NOMO-1 treated with DMSO at 0.1 percent for 48 hours (cell line): ENCODE measurements at regions not wholly inside any gene's neighbourhood (a gene's known extent, or its start where the extent isn't known, plus 50 kb on each side); places are given as distances from the start of the nearest gene placed in this dataset.
"Not testable (repeated sequence)": the region's sequence is repeated elsewhere in the genome, so short reads cannot be mapped to it uniquely, and the experiment has no call there.

Experiments used
- DNase-seq: peaks from one replicate; lab custom pipeline; 2025; ENCODE audit not compliant: unreplicated experiment; lab: John Stamatoyannopoulos, UW

- DNase-seq = no peak
Measured at GRCh38 chr3:168802766-168803165, 707.0 kb upstream of the GOLIM4 start.

DNA sequence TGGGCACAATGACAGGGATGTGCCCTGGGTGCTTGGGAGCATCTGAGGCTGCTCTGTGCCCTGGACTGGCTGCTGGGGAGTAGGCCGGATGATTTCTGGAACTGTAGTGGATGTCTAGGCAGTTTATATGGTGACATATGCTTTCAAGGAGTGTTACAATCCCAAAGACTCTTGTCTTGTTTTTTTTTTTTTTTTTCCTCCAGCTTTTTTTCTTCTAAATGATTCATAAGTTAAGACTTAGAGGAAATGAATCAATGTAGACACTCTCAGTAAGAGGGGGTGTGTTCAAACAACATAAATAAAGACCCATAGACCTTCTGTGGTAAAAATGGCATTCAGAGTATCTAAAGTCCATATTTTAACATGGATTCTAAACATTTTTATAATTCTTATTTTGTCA, 706.1 kb upstream of the GOLIM4 start:
- DNase-seq = no peak

DNA sequence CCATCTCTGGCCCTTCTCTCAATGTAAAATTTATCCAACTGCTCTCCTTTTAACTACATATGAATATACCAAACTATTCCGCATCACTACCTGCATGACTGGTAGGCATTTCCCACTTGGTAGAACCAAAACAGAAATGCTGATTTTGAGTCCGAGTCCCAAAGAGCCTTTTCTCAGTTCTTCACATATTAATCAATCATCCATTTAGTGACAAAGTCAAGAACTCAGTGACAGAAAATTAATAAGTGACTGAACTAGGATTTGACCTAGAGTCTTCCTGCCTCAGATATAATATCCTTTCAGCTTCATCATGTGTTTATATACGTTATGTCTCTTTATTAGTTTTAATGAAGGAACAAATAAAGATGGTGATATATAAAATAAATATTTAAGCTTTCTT, 700.6 kb upstream of the GOLIM4 start:
- no peak for DNase-seq

GRCh38 chr3:168794427-168794826, 698.7 kb upstream of the GOLIM4 start:
- no peak for DNase-seq

DNA sequence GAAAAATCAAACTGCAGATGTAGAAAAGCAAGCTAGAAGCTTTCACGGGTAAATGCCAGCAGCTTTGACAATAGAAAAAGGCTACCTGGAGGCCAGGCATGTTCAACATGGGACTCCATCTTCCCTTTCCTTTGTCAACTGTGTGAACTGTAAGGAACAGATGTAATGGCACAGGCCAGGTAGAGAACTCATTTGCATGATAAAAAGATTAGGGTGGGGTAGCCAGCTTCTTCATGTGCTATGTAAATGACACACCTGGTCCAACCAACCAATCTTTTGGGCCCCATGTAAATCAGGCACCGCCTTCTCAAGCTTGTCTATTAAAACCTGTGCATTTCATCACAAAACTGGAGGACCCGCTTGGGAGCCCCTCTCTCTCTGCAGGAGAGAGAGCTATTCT, 686.5 kb upstream of the GOLIM4 start:
- no peak for DNase-seq

- not testable (repeated sequence) for DNase-seq
Measured at GRCh38 chr3:168779970-168780645, 684.4 kb upstream of the GOLIM4 start.

DNA sequence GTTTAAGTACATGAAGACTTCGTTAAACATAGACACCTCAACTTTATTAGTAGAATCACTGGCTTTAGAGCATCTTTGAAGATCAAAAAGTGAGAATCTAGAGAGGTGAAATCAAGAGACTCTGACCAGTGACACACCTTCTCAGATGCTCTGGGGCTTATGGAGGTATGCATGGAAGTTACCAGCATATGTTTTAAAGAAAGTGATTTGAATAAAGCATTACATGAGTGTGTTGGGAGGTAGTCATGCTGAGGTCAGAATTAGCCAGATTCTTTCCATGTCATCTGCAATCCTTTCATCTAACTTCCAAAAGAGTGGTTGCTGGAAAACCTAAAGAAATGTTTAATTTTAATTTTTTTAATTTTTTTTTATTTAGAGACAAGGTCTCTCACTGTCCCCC, 658.0 kb upstream of the GOLIM4 start:
- no peak for DNase-seq

DNA sequence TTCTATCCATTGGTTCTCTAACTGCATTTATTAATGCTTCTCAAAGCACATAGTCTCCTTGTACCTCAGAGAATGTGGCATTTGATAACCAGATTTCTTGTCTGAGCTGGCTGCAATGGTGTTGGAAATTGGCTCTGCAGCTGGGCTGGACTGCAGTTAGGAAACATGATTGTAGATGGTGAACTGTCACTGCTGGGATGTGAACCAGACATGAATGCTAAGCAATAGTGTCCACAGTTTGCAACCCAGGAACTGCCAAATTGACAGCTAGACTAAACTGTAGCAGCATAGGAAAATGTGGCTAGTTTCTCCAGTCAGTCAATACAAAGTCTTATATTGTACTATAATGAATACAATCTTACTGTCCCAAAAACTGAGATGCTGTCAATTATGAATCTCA, 656.6 kb upstream of the GOLIM4 start:
- DNase-seq = no peak

DNA sequence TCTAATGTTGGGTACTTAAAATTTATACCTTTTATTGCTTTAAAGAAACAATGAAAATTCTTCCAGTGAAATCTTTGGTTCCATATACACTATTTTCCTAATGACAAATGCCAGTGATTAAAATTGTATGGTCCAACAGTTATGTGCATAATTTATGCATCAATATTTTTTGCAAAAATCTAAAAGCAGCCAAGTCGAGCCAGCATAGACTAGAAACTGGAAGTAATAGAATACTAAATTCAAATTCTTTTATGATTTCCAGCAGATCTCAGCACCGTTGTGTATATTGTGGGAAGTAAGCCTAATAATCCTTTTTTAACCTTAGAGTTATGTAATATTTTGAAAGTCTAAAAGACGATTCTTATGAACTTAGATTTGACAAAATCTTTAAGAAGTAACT, 652.0 kb upstream of the GOLIM4 start:
- DNase-seq = no peak

- DNase-seq = no peak
Measured at GRCh38 chr3:168738527-168739325, 643.0 kb upstream of the GOLIM4 start.

GRCh38 chr3:168736202-168736601, 640.5 kb upstream of the GOLIM4 start:
- DNase-seq = no peak

GRCh38 chr3:168730073-168730472, 634.3 kb upstream of the GOLIM4 start:
- DNase-seq = no peak

GRCh38 chr3:168722091-168722490, 626.4 kb upstream of the GOLIM4 start:
- DNase-seq = no peak

- DNase-seq = no peak
Measured at GRCh38 chr3:168714609-168715240, 619.0 kb upstream of the GOLIM4 start.

DNA sequence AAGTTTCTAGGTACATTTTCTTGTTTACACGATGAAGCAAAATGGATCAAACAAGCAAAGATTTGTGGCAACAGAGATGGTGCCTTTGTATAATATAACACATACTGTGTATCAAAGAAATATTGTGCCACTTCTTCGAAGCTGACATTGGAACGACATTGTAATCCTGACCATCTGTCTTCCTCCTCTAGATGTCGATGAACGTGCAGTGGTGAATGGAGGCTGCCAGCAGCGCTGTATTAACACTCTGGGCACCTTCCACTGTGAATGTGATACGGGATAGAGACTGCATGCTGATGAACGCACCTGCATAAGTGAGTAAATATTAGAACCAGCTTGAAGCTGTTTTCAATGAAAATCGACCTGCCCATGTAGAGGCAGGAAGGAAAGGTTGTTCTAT, 613.3 kb upstream of the GOLIM4 start:
- DNase-seq = no peak

DNA sequence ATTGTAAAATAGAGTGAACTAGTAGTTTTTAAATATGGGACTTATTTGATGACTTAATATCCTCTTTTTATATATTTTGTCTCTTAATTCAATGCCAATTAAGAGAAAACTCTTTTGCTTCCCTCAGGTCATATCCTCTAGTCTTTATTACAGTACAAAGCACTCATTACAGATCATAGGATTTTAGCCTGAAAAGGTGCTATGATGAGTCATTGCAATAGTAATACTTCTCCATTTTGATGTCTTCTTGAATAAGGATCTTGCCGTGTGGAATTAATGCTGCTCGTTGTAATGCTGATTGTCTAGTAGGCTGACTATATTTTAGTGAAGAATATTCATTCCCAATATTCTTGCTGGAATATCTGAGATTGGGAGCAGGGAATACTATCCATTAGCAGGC, 612.2 kb upstream of the GOLIM4 start:
- DNase-seq = no peak

DNA sequence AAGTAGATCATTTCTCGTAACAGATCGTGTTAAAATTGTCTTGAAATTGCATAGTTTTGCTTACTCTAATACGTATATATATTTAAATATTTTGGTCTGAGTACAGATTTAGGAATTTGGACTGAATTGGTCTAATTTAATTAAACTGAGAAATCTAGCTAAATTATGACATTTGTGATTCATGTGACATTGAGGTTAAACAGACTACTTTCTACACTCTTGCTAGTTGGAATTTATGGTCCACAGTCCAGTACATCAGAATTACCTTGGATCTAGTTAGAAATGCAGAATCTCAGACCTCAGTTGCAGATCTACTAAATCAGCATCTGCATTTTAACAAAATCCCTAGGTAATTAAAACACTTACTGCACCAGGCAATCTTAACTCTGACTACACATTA, 609.7 kb upstream of the GOLIM4 start:
- DNase-seq = no peak

GRCh38 chr3:168696051-168696450, 600.3 kb upstream of the GOLIM4 start:
- no peak for DNase-seq

DNA sequence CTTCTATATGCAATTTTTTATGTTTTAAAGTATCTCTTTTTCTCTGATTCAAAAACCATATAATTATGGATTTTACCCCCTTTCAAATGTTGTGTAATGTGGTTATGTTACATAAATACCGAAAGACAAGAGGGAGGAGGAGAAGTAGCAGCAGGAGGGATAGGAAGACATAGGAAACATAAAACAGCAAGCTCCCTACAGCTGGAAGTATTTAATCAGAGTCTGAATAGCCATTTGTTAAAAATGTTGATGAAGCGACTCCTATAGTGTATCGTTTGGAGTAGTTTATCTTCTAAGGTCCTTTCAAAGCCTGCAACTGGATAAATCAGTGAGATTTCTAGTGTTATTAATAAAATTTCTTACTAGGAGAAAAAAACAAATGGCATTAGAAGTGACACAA, 598.1 kb upstream of the GOLIM4 start:
- no peak for DNase-seq

DNA sequence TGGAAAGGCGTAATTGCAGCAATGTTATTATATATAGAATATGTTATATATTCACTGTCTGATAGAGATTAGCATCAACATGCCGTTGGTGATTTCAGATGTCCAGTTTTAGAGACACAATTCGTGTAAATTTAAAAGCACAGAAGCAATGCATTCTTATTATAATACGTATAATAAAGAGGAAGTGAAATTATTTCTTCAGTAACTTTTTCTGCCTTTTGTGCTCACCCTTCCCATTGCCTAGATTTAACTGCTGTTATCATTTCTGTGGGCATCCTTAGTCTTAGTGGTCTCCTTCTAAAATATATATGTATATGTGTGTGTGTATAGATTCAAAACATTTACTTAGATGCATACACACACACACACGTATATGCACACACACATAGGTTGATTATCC, 592.5 kb upstream of the GOLIM4 start:
- DNase-seq = peak; percentile 4

- DNase-seq = no peak
Measured at GRCh38 chr3:168684519-168684918, 588.8 kb upstream of the GOLIM4 start.

DNA sequence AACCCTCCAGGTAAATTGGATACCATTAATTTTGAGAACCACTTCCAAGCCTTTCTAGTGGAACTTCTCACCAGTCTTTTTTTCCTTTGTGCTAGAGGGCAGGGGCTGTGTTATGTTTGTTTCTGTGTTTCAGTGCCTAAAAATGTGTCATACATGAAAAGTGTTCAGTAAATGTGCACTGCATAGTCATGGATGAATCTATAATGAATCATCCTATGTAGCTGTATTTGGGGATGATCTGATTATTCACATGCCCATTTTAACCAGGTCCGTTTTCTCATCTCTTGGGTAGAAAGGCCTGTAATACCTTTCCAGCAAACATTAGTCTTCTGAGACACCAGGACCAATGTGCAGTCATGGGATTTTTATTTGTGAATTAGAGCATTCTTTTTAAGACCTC, 583.0 kb upstream of the GOLIM4 start:
- no peak for DNase-seq
